GM19239 (cell line): ENCODE measurements at regions not wholly inside any gene's neighbourhood (a gene's known extent, or its start where the extent isn't known, plus 50 kb on each side); places are given as distances from the start of the nearest gene placed in this dataset.
"Not testable (repeated sequence)": the region's sequence is repeated elsewhere in the genome, so short reads cannot be mapped to it uniquely, and the experiment has no call there.

Experiments
- DNase-seq: peaks from one replicate; pipeline ENCODE4 v3.0.0; 2011; ENCODE audit warnings: low spot score; ENCODE audit not compliant: insufficient read length
- FAIRE-seq: peaks from 2 replicates; lab custom pipeline; 2011; peaks lifted over from hg19 to GRCh38; lab: Jason Lieb, UNC

DNA sequence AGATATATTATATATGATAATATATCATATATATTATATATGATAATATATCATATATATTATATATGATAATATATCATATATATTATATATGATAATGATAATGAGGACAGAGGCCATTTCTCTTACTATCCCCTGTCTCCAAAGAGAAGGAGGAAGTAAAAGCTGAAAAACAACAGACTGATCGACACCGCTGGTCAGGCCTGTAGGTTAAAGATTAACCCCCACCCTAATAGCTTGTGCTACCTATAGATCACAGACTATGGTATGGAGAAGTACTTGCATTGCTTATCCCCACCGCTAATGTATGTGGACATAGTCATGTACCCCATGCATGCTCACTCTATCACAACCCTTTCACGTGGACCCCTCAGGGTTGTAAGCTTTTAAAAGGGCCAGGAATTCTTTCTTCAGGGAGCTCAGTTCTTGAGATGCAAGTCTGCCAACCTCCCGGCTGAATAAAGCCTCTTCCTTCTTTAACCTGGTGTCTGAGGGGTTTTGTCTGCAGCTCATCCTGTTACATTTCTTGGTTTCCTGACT, 786.1 kb upstream of the TMEM132C start:
- FAIRE-seq: no peak
- no peak for DNase-seq

DNA sequence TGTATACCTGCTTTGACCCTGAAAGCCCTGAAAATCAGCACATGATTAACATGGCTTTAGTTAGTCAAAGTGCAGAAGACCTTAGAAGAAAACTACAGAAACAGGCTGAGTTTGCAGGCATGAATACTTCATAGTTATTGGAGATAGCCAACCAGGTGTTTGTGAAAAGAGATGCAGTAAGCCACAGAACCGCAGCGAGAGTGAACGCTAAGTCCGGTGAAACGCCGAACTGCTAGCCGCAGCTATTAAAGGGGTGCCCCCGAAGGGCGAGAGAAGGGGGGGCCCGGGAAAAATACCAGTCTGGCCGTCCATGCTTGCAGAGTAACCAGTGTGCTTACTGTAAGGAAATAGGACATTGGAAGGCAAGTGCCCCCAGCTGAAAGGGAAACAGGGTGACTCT, 784.0 kb upstream of the TMEM132C start:
- FAIRE-seq (no peak), DNase-seq (no peak)

DNA sequence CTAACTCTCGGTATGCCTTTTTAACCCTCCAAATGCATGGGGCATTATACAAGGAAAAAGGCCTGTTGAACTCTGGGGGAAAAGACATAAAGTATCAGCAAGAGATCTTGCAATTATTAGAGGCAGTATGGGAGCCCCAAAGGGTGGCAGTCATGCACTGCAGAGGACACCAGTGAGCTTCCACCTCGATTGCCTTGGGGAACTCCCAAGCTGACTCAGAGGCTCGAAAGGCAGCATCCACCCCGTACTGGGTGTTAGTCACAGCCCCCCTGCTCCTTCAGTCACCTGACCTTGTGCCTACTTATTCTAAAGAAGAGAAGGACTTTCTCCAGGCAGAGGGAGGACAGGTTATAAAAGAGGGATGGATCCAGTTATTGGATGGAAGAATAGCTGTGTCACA, 781.4 kb upstream of the TMEM132C start:
- no peak for DNase-seq
- FAIRE-seq: no peak

DNA sequence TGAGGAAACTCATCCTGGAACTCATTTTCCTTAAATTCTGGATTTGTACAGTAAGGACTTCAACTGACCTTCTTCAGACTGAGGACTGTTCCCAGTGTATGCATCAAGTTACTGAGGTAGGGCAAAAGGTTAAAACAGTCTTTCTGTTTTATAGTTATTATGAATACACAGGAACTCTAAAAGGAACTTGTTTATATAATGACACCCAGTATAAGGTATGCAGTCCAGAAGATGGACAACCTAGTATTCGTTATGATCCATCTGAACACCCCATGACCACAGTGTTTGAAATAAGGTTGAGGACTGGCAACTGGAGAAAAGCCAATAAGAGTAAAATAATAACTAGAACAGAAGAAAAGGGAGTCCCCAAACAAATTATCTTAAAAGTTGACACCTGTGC, 779.9 kb upstream of the TMEM132C start:
- no peak for DNase-seq
- no peak for FAIRE-seq

DNA sequence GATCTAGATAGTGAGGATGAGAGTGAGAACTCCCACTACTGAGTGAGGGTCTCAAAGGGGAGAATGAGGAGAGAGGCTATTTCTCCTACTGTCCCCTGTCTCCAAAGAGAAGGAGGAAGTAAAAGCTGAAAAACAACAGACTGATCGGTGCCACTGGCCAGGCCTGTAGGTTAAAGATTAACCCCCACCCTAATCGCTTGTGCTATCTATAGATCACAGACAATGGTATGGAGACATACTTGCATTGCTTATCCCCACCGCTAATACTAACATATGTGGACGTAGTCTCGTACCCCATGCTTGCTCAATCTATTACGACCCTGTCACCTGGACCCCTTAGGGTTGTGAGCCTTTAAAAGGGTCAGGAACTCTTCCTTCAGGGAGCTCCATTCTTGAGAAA, 777.9 kb upstream of the TMEM132C start:
- FAIRE-seq (no peak), DNase-seq (no peak)

DNA sequence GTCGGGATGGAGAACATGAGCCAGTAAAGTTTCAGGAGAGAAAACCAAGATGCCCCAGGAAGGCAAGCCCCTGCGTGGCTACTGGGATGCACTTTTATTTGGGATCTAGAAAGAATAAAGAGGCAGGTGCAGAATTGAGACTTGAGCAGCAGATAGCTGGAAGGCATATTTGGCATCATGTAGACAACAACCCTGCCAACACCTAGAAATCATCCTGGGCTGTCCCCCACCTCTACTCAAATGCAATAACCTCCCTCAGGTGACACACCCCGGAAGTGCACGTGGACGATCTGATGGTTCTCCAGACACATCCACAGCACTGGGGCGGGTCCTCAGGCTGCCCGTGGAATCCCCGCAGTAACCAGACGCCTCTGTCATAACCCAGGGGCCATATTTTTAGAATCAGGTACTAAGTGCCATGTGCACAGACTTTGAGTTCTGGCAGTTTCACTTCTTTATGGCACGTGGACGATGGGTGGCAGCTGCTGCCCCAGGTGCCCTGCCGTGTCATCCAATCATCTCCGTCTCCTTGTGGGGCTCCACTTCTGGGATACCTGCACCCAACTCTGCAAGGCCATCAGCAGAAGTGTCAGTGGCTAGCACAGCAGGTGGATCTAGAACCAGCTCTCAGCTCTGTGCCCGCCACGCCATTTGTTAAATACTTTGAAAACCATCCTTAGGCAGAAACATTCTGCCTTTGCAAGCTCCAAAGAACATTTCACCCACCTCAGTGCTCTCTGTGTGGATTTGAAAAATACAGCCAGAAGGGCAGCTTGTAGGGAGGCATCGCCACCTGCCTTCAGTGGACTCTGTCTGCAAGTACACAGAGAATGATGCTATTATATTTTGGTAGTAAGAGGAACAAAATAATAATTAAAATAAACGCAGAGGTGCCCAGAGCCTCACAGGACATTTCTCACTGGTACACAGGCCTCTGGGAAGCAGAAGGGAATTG, 771.7 kb upstream of the TMEM132C start:
- FAIRE-seq: no peak
- DNase-seq: no peak

DNA sequence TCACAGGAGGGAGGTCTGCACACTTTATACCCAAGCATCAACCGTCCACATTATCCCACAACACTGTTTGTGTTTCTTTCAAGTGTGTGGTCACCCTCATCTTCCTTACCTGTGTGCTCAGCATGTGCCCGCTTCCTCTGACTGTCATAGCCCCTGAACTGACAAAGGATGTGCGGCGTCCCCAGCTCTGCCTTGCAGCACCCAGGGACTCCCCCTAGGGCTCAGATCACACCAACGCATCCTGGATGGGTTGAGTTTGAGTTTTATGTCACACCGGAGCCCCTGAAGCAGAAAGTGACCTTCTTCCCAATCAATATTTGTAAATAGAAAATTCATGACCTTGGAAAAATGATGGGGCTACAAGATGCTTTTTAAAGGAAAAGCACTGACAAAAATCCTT, 770.7 kb upstream of the TMEM132C start:
- DNase-seq (no peak), FAIRE-seq (no peak)

DNA sequence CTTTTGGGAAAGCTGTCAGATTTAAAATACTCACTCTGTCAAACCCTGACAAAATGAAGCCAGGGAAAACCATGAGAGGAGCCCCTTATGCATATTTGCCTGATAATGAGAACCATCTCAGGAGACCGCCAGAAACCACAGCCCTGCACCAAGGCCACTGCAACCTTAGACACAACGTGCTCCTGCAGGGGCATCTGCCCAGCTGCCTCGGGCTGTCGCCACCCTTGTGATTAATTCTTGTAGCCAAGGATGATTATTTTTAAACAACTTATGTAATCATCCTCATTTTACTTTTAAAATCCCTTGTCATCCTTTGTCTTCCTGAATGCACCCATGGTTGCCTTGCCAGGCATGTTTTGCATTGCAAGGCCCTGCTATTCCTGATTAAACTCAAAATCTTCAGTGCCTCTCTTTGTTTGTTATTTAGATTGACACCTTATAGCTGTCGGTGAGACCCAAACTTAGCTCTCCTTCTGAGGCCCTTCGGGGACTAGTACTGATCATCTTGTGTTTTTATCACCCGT, 766.4 kb upstream of the TMEM132C start:
- FAIRE-seq (no peak), DNase-seq (no peak)

DNA sequence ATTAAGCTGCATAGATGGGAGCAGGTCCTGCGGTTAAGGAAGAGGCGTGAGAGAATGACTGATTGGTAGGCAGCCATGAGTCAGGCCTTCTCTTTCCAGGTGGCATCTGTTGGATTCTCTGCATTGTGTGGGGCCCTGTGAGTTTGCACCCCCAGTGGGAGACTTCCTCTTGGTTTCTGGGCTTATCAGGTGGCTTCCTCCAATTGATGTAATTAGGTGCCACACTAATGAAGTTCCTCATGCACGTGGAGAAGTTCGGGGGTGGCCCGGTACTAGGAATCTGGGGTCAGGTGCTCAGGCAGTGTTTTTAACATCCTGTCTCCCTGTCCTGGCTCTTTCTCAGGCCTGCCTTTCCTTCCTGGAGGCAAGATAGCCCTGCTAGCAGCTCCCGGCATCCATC, 765.1 kb upstream of the TMEM132C start:
- DNase-seq (no peak), FAIRE-seq (no peak)

DNA sequence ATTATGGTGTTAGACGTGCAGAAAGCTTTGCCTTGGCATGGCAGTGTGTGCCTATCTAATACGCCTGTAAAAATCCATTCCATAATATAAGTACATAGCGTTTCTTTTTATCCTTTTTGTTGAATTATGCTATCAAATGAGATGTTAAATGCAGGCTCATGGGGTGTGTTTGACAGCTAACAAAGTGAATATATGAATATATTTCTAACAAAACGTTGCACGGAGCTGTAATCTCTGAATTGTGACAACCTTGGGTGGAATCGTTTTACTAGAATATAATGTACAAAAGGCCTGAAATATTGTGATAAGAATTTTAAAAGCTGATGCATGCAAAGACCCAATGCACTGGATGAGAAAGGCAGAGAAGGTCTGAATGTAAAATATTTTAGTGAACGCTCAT, 763.7 kb upstream of the TMEM132C start:
- DNase-seq: no peak
- no peak for FAIRE-seq

DNA sequence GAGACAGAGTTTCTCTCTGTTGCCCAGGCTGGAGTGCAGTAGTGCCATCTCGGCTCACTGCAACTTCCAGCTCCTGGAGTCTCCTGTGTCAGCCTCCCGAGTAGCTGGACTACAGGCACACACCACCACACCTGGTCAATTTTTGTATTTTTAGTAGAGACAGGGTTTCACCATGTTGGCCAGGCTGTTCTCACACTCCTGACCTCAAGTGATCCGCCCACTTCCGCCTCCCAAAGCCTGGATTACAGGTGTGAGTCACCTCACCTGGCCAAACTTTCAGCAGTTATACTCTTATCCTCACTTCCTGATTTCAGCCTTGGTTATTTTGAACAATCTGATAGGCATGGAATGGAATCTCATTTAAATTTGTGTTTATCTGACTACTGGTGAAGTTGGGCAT, 763.0 kb upstream of the TMEM132C start:
- DNase-seq, FAIRE-seq: not testable (repeated sequence)

DNA sequence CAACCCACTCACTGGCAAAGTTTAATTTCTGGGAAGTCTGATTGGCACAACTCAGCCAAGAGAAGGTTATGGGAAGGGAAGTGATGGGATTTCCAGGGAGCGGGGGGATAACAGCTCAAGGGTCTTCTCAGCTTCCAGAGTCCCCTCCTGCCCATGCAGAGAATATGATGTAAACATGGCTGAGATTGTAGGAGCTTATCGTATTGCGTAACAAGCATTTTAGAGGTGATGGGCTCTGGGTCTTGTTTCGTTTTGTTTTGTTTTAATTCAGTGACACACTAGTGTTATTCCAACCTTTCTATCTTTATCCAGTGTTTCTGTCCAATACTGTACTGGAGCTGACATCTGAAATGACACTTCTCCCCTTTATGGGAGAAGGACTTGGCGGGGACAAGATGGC, 762.1 kb upstream of the TMEM132C start:
- DNase-seq: no peak
- no peak for FAIRE-seq

DNA sequence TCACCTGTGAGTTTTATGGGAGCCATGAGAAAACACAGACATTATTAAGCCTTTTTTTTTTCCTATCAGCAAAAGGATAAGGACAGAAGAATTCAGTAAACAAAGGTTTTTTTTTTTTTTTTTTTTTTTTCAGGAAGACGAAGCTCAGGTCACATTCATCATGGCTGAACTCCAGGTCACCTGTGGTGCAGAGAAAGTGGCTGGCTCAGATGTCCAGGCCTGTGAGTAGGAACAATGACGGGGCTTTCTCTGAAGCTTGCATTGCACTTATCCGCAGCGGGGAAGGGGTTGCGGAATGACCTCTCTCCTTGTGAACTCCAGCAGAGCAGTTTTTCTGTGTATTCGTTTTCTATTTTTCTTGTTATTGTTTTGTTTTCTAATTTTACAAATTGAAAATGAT, 759.6 kb upstream of the TMEM132C start:
- no peak for FAIRE-seq
- no peak for DNase-seq

DNA sequence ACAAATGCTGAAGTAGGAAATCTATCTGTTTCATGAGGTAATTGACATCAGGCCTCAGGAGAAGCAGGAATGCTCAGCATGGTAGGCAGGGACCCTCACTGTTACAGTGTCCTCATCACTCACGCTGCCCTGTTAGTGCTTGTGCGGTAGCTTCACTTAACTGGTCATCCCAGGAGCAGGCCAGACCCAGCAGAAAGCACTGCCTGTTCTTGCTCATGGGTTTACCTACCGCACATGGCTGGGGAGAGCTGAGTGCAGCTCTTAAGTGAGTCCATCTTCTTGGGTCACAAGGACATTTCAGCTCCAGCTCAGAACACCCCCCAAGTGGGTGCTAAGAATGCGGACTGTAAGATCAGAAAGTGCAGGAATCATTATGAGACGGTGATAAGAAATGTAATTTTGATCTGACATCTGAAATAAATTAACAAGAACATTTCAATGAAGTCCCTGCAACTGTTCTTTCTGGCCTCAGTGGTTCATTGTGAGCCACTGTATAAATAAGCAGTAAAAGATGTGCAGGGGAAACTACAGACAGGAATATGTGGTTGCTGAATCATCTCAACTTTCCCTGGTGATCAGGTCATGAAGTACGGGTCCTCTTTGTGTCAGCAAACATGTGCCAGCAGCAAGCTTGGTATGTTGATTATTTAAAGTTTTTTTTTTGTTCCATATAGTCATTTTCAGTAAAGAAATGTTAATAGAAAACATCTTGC, 757.7 kb upstream of the TMEM132C start:
- no peak for FAIRE-seq
- no peak for DNase-seq

DNA sequence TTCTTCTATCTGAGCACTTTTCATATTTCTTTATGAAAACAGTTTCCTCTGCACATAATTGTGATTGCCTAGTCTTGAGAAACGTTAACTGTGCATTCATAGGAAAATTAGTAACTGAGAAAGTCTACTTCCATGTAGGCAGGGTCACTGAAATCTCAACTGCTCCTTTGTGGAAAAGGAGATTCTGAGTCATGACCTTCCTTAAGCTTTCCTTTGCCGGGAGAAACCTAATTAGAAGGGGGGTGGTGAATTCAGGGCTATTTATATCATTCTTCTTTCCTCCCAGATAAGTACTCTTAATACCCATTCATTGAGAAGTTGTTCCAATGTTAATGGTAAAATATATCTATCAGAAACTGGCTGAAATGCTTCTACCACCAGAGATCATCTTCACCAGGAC, 751.0 kb upstream of the TMEM132C start:
- DNase-seq: no peak
- FAIRE-seq: no peak

DNA sequence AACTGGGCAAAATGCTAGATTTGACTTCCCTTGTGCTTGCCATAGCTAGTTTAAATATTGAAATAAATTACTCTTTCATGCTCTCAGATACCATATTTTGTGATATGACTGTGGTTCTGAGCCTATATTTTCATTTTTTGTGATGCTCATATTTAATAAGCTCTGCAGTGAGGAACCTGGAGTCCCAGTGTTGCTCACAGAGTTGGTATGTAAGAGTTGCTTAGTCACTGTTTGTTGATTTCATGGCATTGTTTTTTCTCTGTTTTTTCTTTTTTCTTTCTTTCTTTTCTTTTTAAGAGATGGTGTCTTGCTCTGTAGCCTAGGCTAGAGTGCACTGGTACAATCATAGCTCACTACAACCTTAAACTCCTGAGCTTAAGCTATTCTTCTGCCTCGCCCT, 750.5 kb upstream of the TMEM132C start:
- FAIRE-seq (no peak), DNase-seq (no peak)

DNA sequence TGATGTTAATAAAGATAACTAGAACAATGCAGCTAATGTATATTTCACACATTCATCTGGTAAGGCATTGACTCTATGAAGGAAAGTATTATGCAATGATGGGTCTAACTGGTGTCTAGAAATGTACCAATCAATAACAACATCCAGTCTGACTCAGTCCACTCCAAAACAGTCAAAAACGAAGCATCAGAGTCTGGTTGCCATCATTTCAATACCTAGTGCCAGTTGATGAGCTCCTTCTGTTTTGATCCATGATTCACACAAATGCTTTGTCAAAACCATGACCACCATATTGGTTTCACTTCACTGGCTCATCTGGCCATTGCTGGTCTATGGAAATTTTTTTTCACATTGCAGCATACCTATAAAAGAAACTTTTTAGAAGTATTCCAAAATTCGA, 747.2 kb upstream of the TMEM132C start:
- FAIRE-seq (no peak), DNase-seq (no peak)

DNA sequence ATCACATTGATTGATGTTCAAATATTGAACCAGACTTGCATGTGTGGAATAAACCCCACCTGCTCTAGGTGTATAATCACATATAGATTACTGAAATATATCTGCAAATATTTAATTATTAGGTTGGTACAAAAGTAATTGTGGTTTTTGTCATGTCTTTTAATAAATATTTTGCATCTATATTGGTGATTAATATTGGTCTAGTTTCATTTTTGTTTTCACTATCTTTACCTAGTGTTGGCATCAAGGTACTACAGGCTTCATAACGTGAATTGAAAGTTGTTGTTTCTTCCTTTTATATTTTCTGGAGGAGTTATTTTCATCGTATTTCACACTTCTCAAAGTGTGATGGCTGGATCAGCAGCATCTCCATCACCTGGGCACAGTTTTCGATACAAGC, 740.0 kb upstream of the TMEM132C start:
- FAIRE-seq: no peak

DNA sequence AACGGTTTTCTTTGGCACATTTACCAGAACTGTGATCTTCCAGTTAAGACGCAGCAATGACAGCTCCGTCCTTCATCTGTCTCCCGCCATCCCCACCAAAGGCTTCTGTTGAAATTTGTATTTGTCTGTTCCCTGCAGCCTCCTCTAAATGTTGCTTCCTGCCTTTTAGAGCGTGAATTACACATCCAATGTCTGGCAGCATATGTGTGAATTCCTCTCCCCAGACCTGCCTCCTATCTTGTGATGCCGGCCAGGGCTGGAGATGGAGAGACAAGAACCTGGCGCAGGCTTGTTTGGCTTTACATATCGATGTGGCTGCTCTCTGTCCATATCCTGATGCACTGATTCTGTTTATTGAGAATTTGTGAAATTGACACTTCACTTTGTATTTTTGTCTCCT, 738.4 kb upstream of the TMEM132C start:
- DNase-seq (no peak), FAIRE-seq (no peak)

More for the DNA sequence above, 740.0 kb upstream of the TMEM132C start:
- no peak for DNase-seq

DNA sequence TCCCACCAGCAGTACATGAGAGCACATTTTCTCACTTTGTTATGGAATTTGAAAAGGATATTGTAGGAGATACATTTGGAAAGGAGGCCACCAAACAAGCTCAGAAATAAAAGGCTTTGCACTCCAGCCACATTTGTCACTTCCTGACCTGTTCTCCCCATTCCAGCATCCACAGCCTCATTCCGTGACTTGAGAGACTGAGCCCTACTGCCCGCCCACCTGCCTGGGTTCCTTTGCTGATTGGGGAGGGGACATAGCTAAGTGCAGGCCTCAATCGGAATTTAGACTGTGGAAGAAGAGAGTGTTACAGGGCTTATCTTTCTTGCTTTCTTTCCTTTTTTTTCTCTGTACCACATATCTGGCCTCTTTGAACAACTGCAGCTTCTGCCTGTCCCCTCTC, 735.4 kb upstream of the TMEM132C start:
- no peak for FAIRE-seq
- DNase-seq: no peak

DNA sequence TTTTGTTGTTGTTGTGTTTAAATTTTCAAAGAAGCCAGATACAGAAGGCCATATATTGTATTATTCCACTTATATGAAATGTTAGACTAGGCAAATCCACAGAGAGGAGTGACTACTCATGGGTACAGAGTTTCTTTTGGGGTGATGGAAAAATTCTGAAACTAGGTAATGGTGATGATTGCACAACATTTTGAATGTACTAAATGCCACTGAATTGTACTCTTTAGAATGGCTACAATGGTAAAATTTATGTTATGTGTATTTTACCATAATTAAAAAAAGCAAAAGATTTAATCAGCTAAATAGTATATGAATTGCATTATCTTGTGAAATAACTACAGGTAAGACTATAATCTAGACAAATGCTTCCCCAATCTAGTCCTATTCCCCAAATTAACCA, 733.6 kb upstream of the TMEM132C start:
- FAIRE-seq (no peak), DNase-seq (no peak)
